ENCODE measurements at regions not wholly inside any gene's neighbourhood (a gene's known extent, or its start where the extent isn't known, plus 50 kb on each side); places are given as distances from the start of the nearest gene placed in this dataset.

GRCh38 chr20:7371518-7372163 lies 568.6 kb downstream of the HAO1 start:
- H3K4me1 Mint-ChIP-seq, result no peaks in the 10 kb centered on the region
- Histone ChIP-seq H3K27ac (ENCODE audit: low read length) (no peak overlapping the region), H3K4me3 (ENCODE audit: control insufficient read depth in 1 of 2, extremely low read depth in 1 of 2, low read length in 1 of 2) (no peak overlapping the region), H3K27me3 (replicated peaks in 1 of 2; ENCODE audit: control insufficient read depth in 2 of 2, extremely low read depth in 1 of 2, insufficient read depth in 2 of 2, low read length in 1 of 2) (peaks cover 0 to 2% of the 10 kb centered on the region in 2 experiments), H3K36me3 (ENCODE audit: control insufficient read depth in 2 of 2, extremely low read depth in 1 of 2, insufficient read depth in 1 of 2, low read length in 1 of 2) (no peaks in the 10 kb centered on the region), H3K9me3 (no peaks in the 10 kb centered on the region), H3K4me1 (ENCODE audit: control insufficient read depth in 1 of 2, extremely low read depth in 1 of 2, insufficient read depth in 2 of 2, low read length in 2 of 2) (no peaks in the 10 kb centered on the region)
- H3K27ac Mint-ChIP-seq, result no peak overlapping the region
- H3K4me3 Mint-ChIP-seq, result no peak overlapping the region
- WGBS (ENCODE audit: insufficient coverage), result no CpG with 5 or more reads among the region's 3 CpGs
- no peaks in the 10 kb centered on the region for H3K27me3 Mint-ChIP-seq
- POLR2A ChIA-PET, result no interaction called here
- CTCF ChIA-PET, result no interaction called here
- peaks cover 0 to 9% (median 6%) of the 10 kb centered on the region in 3 donors for H3K9me3 Mint-ChIP-seq
- ATAC-seq (replicated peaks in 1 of 4) (no peak), DNase-seq (no peak)
- no peaks in the 10 kb centered on the region for H3K36me3 Mint-ChIP-seq

- Histone ChIP-seq H3K4me1 (ENCODE audit: control insufficient read depth in 1 of 2, extremely low read depth in 1 of 2, insufficient read depth in 2 of 2, low read length in 2 of 2) (no peaks in the 10 kb centered on the region), H3K36me3 (ENCODE audit: control insufficient read depth in 2 of 2, extremely low read depth in 1 of 2, insufficient read depth in 1 of 2, low read length in 1 of 2) (no peaks in the 10 kb centered on the region), H3K27me3 (replicated peaks in 1 of 2; ENCODE audit: control insufficient read depth in 2 of 2, extremely low read depth in 1 of 2, insufficient read depth in 2 of 2, low read length in 1 of 2) (no peaks in the 10 kb centered on the region), H3K9me3 (no peaks in the 10 kb centered on the region), H3K27ac (ENCODE audit: low read length) (no peak overlapping the region), H3K4me3 (ENCODE audit: control insufficient read depth in 1 of 2, extremely low read depth in 1 of 2, low read length in 1 of 2) (no peak overlapping the region)
- no CpG with 5 or more reads among the region's 4 CpGs for WGBS (ENCODE audit: insufficient coverage)
- DNase-seq (no peak), ATAC-seq (replicated peaks in 1 of 4) (no peak)
- Mint-ChIP-seq H3K27ac (no peak overlapping the region), H3K27me3 (no peaks in the 10 kb centered on the region), H3K9me3 (peaks cover 0 to 9% (median 8%) of the 10 kb centered on the region in 3 donors), H3K4me3 (no peak overlapping the region), H3K4me1 (no peaks in the 10 kb centered on the region), H3K36me3 (no peaks in the 10 kb centered on the region)
- ChIA-PET POLR2A (no interaction called here), CTCF (interaction anchor here in 1 of 2 donors (0.7 kb wide), 1 partner anchor 1078 kb away, joined by 3 read pairs; no protein-coding TSS in a partner anchor)
Measured at GRCh38 chr20:7375905-7376304, 564.4 kb downstream of the HAO1 start.

- DNase-seq (no peak), ATAC-seq (replicated peaks in 1 of 4) (no peak)
- Mint-ChIP-seq H3K4me1 (no peaks in the 10 kb centered on the region), H3K9me3 (peaks cover 1 to 13% (median 10%) of the 10 kb centered on the region in 3 donors), H3K27me3 (no peaks in the 10 kb centered on the region), H3K27ac (no peak overlapping the region), H3K36me3 (no peaks in the 10 kb centered on the region), H3K4me3 (no peak overlapping the region)
- Histone ChIP-seq H3K27me3 (replicated peaks in 1 of 2; ENCODE audit: control insufficient read depth in 2 of 2, extremely low read depth in 1 of 2, insufficient read depth in 2 of 2, low read length in 1 of 2) (no peaks in the 10 kb centered on the region), H3K36me3 (ENCODE audit: control insufficient read depth in 2 of 2, extremely low read depth in 1 of 2, insufficient read depth in 1 of 2, low read length in 1 of 2) (no peaks in the 10 kb centered on the region), H3K4me1 (ENCODE audit: control insufficient read depth in 1 of 2, extremely low read depth in 1 of 2, insufficient read depth in 2 of 2, low read length in 2 of 2) (no peaks in the 10 kb centered on the region), H3K9me3 (no peaks in the 10 kb centered on the region), H3K4me3 (ENCODE audit: control insufficient read depth in 1 of 2, extremely low read depth in 1 of 2, low read length in 1 of 2) (no peak overlapping the region), H3K27ac (ENCODE audit: low read length) (no peak overlapping the region)
- ChIA-PET CTCF (no interaction called here), POLR2A (no interaction called here)
- WGBS (ENCODE audit: insufficient coverage), result 74% methylated on average over 4 of the region's 5 CpGs
Measured at GRCh38 chr20:7378864-7379605, 561.2 kb downstream of the HAO1 start.

GRCh38 chr20:7379621-7380220 lies 560.5 kb downstream of the HAO1 start:
- ATAC-seq (replicated peaks in 1 of 4), result no peak
- H3K27me3 Mint-ChIP-seq, result no peaks in the 10 kb centered on the region
- H3K4me3 ChIP-seq (ENCODE audit: control insufficient read depth in 1 of 2, extremely low read depth in 1 of 2, low read length in 1 of 2), result no peak overlapping the region
- no peak overlapping the region for H3K4me3 Mint-ChIP-seq
- H3K27ac ChIP-seq (ENCODE audit: low read length), result no peak overlapping the region
- no peaks in the 10 kb centered on the region for H3K4me1 ChIP-seq (ENCODE audit: control insufficient read depth in 1 of 2, extremely low read depth in 1 of 2, insufficient read depth in 2 of 2, low read length in 2 of 2)
- no peaks in the 10 kb centered on the region for H3K9me3 ChIP-seq
- no peaks in the 10 kb centered on the region for H3K4me1 Mint-ChIP-seq
- H3K27ac Mint-ChIP-seq, result no peak overlapping the region
- ChIA-PET CTCF (no interaction called here), POLR2A (interaction anchor here in 1 of 2 donors (0.6 kb wide), 1 partner anchor 262 kb away, joined by 3 read pairs; no protein-coding TSS in a partner anchor)
- WGBS (ENCODE audit: insufficient coverage), result no CpG with 5 or more reads among the region's 8 CpGs
- no peaks in the 10 kb centered on the region for H3K27me3 ChIP-seq (replicated peaks in 1 of 2; ENCODE audit: control insufficient read depth in 2 of 2, extremely low read depth in 1 of 2, insufficient read depth in 2 of 2, low read length in 1 of 2)
- peaks cover 5 to 14% (median 14%) of the 10 kb centered on the region in 3 donors for H3K9me3 Mint-ChIP-seq
- H3K36me3 ChIP-seq (ENCODE audit: control insufficient read depth in 2 of 2, extremely low read depth in 1 of 2, insufficient read depth in 1 of 2, low read length in 1 of 2), result no peaks in the 10 kb centered on the region
- H3K36me3 Mint-ChIP-seq, result no peaks in the 10 kb centered on the region
- no peak for DNase-seq

GRCh38 chr20:7383216-7383615 lies 557.0 kb downstream of the HAO1 start:
- H3K4me3 Mint-ChIP-seq, result no peak overlapping the region
- H3K27me3 Mint-ChIP-seq, result no peaks in the 10 kb centered on the region
- CTCF ChIA-PET, result no interaction called here
- Histone ChIP-seq H3K36me3 (ENCODE audit: control insufficient read depth in 2 of 2, extremely low read depth in 1 of 2, insufficient read depth in 1 of 2, low read length in 1 of 2) (no peaks in the 10 kb centered on the region), H3K27ac (ENCODE audit: low read length) (no peak overlapping the region), H3K9me3 (no peaks in the 10 kb centered on the region), H3K4me3 (ENCODE audit: control insufficient read depth in 1 of 2, extremely low read depth in 1 of 2, low read length in 1 of 2) (no peak overlapping the region), H3K4me1 (ENCODE audit: control insufficient read depth in 1 of 2, extremely low read depth in 1 of 2, insufficient read depth in 2 of 2, low read length in 2 of 2) (no peaks in the 10 kb centered on the region), H3K27me3 (replicated peaks in 1 of 2; ENCODE audit: control insufficient read depth in 2 of 2, extremely low read depth in 1 of 2, insufficient read depth in 2 of 2, low read length in 1 of 2) (no peaks in the 10 kb centered on the region)
- H3K9me3 Mint-ChIP-seq, result peaks cover 5 to 8% (median 5%) of the 10 kb centered on the region in 3 donors
- H3K4me1 Mint-ChIP-seq, result no peaks in the 10 kb centered on the region
- H3K27ac Mint-ChIP-seq, result no peak overlapping the region
- no peak for ATAC-seq (replicated peaks in 1 of 4)
- no peak for DNase-seq
- H3K36me3 Mint-ChIP-seq, result no peaks in the 10 kb centered on the region
- POLR2A ChIA-PET, result no interaction called here

GRCh38 chr20:7387638-7388193 lies 552.5 kb downstream of the HAO1 start:
- DNase-seq (no peak), ATAC-seq (replicated peaks in 1 of 4) (no peak)
- no peaks in the 10 kb centered on the region for H3K4me1 ChIP-seq (ENCODE audit: control insufficient read depth in 1 of 2, extremely low read depth in 1 of 2, insufficient read depth in 2 of 2, low read length in 2 of 2)
- no peak overlapping the region for H3K27ac ChIP-seq (ENCODE audit: low read length)
- Mint-ChIP-seq H3K4me1 (no peaks in the 10 kb centered on the region), H3K27ac (no peak overlapping the region), H3K9me3 (peaks cover 5 to 6% (median 5%) of the 10 kb centered on the region in 3 donors), H3K27me3 (no peaks in the 10 kb centered on the region), H3K4me3 (no peak overlapping the region), H3K36me3 (no peaks in the 10 kb centered on the region)
- WGBS (ENCODE audit: insufficient coverage), result no CpG with 5 or more reads among the region's 3 CpGs
- ChIA-PET POLR2A (no interaction called here), CTCF (interaction anchor here in 1 of 2 donors (0.7 kb wide), 1 partner anchor 20 kb away, joined by 4 read pairs; no protein-coding TSS in a partner anchor)
- no peak overlapping the region for H3K4me3 ChIP-seq (ENCODE audit: control insufficient read depth in 1 of 2, extremely low read depth in 1 of 2, low read length in 1 of 2)
- no peaks in the 10 kb centered on the region for H3K36me3 ChIP-seq (ENCODE audit: control insufficient read depth in 2 of 2, extremely low read depth in 1 of 2, insufficient read depth in 1 of 2, low read length in 1 of 2)
- no peaks in the 10 kb centered on the region for H3K9me3 ChIP-seq
- H3K27me3 ChIP-seq (replicated peaks in 1 of 2; ENCODE audit: control insufficient read depth in 2 of 2, extremely low read depth in 1 of 2, insufficient read depth in 2 of 2, low read length in 1 of 2), result no peaks in the 10 kb centered on the region

All from T-cell (primary cell).